ENCODE measurements at regions not wholly inside any gene's neighbourhood (a gene's known extent, or its start where the extent isn't known, plus 50 kb on each side); places are given as distances from the start of the nearest gene placed in this dataset.
A peak's percentile ranks its signal among the peaks of the same experiment; 100 is the strongest.
"Not testable (repeated sequence)": the region's sequence is repeated elsewhere in the genome, so short reads cannot be mapped to it uniquely, and the experiment has no call there.

- TF ChIP-seq ZFX (IDR thresholded peaks at IDR 0.05; ENCODE audit: borderline replicate concordance), result no peak
- TF ChIP-seq, protein P1, sequence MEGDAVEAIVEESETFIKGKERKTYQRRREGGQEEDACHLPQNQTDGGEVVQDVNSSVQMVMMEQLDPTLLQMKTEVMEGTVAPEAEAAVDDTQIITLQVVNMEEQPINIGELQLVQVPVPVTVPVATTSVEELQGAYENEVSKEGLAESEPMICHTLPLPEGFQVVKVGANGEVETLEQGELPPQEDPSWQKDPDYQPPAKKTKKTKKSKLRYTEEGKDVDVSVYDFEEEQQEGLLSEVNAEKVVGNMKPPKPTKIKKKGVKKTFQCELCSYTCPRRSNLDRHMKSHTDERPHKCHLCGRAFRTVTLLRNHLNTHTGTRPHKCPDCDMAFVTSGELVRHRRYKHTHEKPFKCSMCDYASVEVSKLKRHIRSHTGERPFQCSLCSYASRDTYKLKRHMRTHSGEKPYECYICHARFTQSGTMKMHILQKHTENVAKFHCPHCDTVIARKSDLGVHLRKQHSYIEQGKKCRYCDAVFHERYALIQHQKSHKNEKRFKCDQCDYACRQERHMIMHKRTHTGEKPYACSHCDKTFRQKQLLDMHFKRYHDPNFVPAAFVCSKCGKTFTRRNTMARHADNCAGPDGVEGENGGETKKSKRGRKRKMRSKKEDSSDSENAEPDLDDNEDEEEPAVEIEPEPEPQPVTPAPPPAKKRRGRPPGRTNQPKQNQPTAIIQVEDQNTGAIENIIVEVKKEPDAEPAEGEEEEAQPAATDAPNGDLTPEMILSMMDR (IDR thresholded peaks at IDR 0.05), result no peak
- no peak overlapping the region for H3K27ac ChIP-seq
Observed at GRCh38 chr1:163477276-163477830, 155.6 kb downstream of the NUF2 start.

DNA sequence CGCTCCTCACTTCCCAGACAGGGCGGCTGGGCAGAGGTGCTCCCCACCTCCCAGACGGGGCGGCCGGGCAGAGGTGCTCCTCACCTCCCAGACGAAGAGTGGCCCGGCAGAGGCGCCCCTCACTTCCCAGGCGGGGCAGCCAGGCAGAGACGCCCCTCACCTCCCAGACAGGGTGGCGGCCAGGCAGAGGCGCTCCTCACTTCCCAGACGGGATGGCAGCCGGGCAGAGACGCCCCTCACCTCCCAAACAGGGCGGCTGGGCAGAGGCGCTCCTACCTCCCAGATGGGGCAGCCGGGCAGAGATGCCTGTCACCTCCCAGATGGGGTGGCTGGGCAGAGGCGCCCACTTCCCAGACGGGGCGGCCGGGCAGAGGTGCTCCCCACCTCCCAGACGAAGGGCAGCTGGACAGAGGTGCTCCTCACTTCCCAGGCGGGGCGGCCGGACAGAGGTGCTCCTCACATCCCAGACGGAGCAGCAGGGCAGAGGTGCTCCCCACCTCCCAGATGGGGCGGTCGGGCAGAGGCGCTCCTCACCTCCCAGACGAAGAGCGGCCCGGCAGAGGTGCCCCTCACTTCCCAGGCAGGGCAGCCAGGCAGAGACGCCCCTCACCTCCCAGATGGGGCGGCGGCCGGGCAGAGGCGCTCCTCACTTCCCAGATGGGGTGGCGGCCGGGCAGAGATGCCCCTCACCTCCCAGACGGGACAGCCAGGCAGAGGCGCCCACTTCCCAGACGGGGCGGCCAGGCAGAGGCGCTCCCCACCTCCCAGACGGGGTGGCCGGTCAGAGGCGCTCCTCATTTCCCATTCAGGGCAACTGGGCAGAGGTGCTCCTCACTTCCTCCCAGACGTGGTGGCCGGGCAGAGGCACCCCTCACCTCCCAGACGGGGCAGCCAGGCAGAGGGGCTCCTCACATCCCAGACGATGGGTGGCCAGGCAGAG, 176.9 kb downstream of the NUF2 start:
- not testable (repeated sequence) for H3K27ac ChIP-seq

DNA sequence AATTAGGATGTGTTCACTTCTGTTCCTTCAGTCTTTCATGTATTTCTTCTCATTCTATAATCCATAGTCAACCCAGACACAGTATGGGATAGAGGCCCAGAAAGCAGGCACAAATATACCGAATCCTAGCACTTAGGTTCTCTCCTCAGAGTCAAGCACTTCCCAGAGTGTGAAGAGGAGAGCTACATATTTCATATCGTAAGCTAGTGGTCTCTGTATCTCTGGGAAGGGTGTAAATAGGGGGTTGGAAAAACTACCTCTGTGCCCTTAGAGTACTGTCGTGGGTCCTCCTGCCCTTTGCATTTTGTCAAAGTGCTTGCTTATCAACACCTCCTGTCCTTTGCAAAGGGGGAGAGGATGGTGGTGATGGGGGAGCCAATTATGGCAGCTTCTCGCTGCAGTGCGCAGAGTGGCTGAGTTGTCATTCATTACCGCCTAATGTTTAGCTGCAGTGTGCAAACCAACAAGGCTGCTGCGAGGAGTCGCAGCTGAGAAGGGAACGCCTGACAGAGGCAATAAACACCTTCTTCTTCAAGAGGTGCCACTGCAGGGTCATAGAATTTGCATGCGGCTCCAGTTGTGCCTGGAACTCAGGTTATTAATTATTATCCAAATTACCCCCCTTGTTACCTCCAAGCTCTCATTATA, 182.7 kb downstream of the NUF2 start:
- no peak for TF ChIP-seq ZFX (IDR thresholded peaks at IDR 0.05; ENCODE audit: borderline replicate concordance)
- TF ChIP-seq, protein P1 (IDR thresholded peaks at IDR 0.05), result no peak
- no peak overlapping the region for H3K27ac ChIP-seq

GRCh38 chr1:163509114-163509513, 187.4 kb downstream of the NUF2 start:
- TF ChIP-seq, protein P1 (IDR thresholded peaks at IDR 0.05), result no peak
- TF ChIP-seq ZFX (IDR thresholded peaks at IDR 0.05; ENCODE audit: borderline replicate concordance), result no peak
- no peak overlapping the region for H3K27ac ChIP-seq

GRCh38 chr1:163512349-163512989, 190.7 kb downstream of the NUF2 start:
- H3K27ac ChIP-seq, result no peak overlapping the region
- no peak for TF ChIP-seq ZFX (IDR thresholded peaks at IDR 0.05; ENCODE audit: borderline replicate concordance)
- TF ChIP-seq, protein P1 (IDR thresholded peaks at IDR 0.05), result no peak

- no peak for TF ChIP-seq ZFX (IDR thresholded peaks at IDR 0.05; ENCODE audit: borderline replicate concordance)
- TF ChIP-seq, protein P1 (IDR thresholded peaks at IDR 0.05), result no peak
- no peak overlapping the region for H3K27ac ChIP-seq
Observed at GRCh38 chr1:163523375-163524029, 201.7 kb downstream of the NUF2 start.

DNA sequence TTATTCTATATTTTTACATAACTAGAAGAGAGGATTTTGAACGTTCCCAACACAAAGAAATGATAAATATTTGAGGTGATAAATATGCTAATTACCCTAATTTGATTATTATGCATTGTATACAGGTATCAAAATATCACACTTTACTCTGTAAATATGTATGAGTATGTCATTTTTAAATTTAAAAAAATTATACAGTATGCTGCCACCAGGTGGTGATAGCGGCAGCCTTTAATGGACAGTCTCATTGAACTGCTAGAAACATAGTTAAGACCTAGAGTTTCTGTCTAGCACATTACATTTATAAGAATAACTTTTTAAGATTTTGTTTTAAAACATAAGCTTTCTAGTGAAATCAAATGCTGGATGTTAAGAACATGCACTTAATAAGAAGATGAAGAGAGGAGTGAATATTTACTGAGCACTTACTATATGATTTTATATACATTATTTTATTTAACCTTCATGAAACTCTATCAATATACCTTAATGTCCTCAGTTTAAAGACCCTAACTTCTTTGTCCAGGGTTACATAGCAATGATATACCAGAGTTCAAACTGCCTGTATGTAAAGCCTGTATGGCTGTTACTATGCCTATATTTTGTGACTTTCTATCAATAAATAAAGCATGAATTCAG, 207.1 kb downstream of the NUF2 start:
- no peak overlapping the region for H3K27ac ChIP-seq
- TF ChIP-seq, protein P1 (IDR thresholded peaks at IDR 0.05), result peak; percentile 94
- no peak for TF ChIP-seq ZFX (IDR thresholded peaks at IDR 0.05; ENCODE audit: borderline replicate concordance)

Data from 22Rv1 (cell line).